ENCODE measurements at regions not wholly inside any gene's neighbourhood (a gene's known extent, or its start where the extent isn't known, plus 50 kb on each side); places are given as distances from the start of the nearest gene placed in this dataset.
"Not testable (repeated sequence)": the region's sequence is repeated elsewhere in the genome, so short reads cannot be mapped to it uniquely, and the experiment has no call there.

GRCh38 chr3:30524357-30525040 is 81.9 kb upstream of the TGFBR2 start:
- ChIA-PET CTCF (no interaction called here), POLR2A (no interaction called here)

- ChIA-PET CTCF (interaction anchor here (0.6 kb wide), 2 partner anchors 36 to 936 kb away, joined by 3 read pairs; no protein-coding TSS in a partner anchor), POLR2A (no interaction called here)
Measured at GRCh38 chr3:30526031-30526430, 80.4 kb upstream of the TGFBR2 start.

- ChIA-PET POLR2A (no interaction called here), CTCF (no interaction called here)
Measured at GRCh38 chr3:30527186-30527585, 79.2 kb upstream of the TGFBR2 start.

GRCh38 chr3:30527720-30528119 is 78.7 kb upstream of the TGFBR2 start:
- POLR2A ChIA-PET = no interaction called here
- CTCF ChIA-PET = no interaction called here

GRCh38 chr3:30530084-30530483 is 76.3 kb upstream of the TGFBR2 start:
- POLR2A ChIA-PET = no interaction called here
- CTCF ChIA-PET = no interaction called here

GRCh38 chr3:30531017-30531570 is 75.3 kb upstream of the TGFBR2 start:
- POLR2A ChIA-PET = no interaction called here
- CTCF ChIA-PET = no interaction called here

GRCh38 chr3:30535525-30535924 is 70.9 kb upstream of the TGFBR2 start:
- POLR2A ChIA-PET = no interaction called here

GRCh38 chr3:30538791-30539190 is 67.6 kb upstream of the TGFBR2 start:
- POLR2A ChIA-PET = no interaction called here
- CTCF ChIA-PET = no interaction called here

More at GRCh38 chr3:30535525-30535924, 70.9 kb upstream of the TGFBR2 start:
- CTCF ChIA-PET = no interaction called here

- ChIA-PET POLR2A (no interaction called here), CTCF (no interaction called here)
Measured at GRCh38 chr3:30539206-30539605, 67.2 kb upstream of the TGFBR2 start.

GRCh38 chr3:30539772-30540171 is 66.6 kb upstream of the TGFBR2 start:
- CTCF ChIA-PET = no interaction called here

GRCh38 chr3:30541156-30541555 is 65.2 kb upstream of the TGFBR2 start:
- CTCF ChIA-PET, POLR2A ChIA-PET: not testable (repeated sequence)

More at GRCh38 chr3:30539772-30540171, 66.6 kb upstream of the TGFBR2 start:
- POLR2A ChIA-PET = no interaction called here

- ChIA-PET CTCF (no interaction called here), POLR2A (interaction anchor here (0.8 kb wide), 1 partner anchor 124 kb away, joined by 6 read pairs; no protein-coding TSS in a partner anchor)
Measured at GRCh38 chr3:30542897-30543296, 63.5 kb upstream of the TGFBR2 start.

GRCh38 chr3:30544812-30545211 is 61.6 kb upstream of the TGFBR2 start:
- ChIA-PET CTCF (no interaction called here), POLR2A (no interaction called here)

- CTCF ChIA-PET = no interaction called here
- POLR2A ChIA-PET = no interaction called here
Measured at GRCh38 chr3:30546934-30547333, 59.5 kb upstream of the TGFBR2 start.

GRCh38 chr3:30547716-30548115 is 58.7 kb upstream of the TGFBR2 start:
- ChIA-PET POLR2A (no interaction called here), CTCF (no interaction called here)

- ChIA-PET POLR2A (no interaction called here), CTCF (no interaction called here)
Measured at GRCh38 chr3:30548600-30548999, 57.8 kb upstream of the TGFBR2 start.

GRCh38 chr3:30549600-30549999 is 56.8 kb upstream of the TGFBR2 start:
- CTCF ChIA-PET = no interaction called here
- POLR2A ChIA-PET = no interaction called here

GRCh38 chr3:30550246-30550645 is 56.2 kb upstream of the TGFBR2 start:
- CTCF ChIA-PET = no interaction called here
- POLR2A ChIA-PET = no interaction called here

- CTCF ChIA-PET = no interaction called here
- POLR2A ChIA-PET = no interaction called here
Measured at GRCh38 chr3:30551266-30551665, 55.1 kb upstream of the TGFBR2 start.

- POLR2A ChIA-PET = no interaction called here
- CTCF ChIA-PET = no interaction called here
Measured at GRCh38 chr3:30551927-30552326, 54.5 kb upstream of the TGFBR2 start.

- CTCF ChIA-PET = no interaction called here
- POLR2A ChIA-PET = interaction anchor here (0.7 kb wide), 1 partner anchor 330 kb away, joined by 3 read pairs; no protein-coding TSS in a partner anchor
Measured at GRCh38 chr3:30553641-30554316, 52.6 kb upstream of the TGFBR2 start.

- ChIA-PET POLR2A (no interaction called here), CTCF (no interaction called here)
Measured at GRCh38 chr3:30554317-30554690, 52.1 kb upstream of the TGFBR2 start.
